ENCODE measurements at regions not wholly inside any gene's neighbourhood (a gene's known extent, or its start where the extent isn't known, plus 50 kb on each side); places are given as distances from the start of the nearest gene placed in this dataset.
A peak's percentile ranks its signal among the peaks of the same experiment; 100 is the strongest.
"Not testable (repeated sequence)": the region's sequence is repeated elsewhere in the genome, so short reads cannot be mapped to it uniquely, and the experiment has no call there.

DNA sequence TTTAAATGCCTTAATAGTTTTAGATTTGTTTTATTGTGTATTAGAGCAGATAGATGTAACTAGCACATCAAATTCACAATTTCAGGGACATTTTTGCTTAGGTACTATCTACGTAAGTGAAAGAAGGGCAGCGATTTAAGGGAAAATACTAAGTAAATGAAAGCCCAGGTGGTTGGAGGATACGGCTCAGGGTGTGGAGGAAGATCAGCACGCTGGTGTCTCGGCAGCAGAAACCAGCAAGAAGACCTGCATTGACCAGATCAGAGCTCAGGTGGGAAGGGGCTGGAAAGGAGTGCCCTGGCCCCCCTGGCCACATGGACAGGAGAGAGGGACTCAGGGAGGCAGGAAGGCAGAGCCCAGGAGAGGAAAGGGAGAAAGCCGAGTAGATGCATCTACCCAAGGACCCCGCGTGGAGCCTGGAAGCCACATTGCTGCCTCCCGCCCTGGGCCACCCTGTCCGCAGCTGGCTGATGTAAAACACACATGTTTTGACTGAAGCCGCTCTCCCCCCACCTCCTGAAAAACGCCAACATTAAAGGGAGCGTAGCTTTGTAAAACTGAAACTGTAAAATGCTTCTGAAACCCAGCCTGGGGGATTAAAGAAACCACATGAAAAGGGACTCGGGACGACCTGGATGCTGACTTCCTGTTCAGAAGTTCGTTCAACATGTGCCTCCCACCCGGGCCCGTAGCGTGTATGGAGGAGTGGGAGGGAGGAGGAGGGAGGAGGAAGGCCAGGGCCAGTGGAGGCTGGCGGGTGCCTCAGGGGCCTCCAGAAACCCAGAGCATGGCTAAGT is 72.6 kb upstream of the TARDBP start:
- DNase-seq (ENCODE audit: low spot score) = no peak

DNA sequence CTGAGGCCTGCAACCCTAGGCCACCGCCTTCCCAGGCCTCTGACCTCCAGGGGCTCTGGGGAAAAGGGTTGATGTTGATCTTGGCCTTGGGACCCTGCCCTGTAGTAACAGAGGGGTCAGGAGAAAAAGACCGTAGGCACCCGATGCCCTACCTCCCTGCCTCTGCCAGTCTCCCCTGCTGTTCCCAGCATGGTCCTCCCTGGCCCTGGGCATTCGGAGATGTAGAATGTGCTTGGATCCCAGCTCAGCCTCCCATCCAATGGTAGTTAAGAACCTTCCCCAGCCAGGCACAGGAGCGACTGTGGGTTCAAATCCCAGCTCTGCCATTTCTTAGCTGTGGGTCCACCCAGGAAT is 72.0 kb upstream of the TARDBP start:
- no peak for DNase-seq (ENCODE audit: low spot score)

DNA sequence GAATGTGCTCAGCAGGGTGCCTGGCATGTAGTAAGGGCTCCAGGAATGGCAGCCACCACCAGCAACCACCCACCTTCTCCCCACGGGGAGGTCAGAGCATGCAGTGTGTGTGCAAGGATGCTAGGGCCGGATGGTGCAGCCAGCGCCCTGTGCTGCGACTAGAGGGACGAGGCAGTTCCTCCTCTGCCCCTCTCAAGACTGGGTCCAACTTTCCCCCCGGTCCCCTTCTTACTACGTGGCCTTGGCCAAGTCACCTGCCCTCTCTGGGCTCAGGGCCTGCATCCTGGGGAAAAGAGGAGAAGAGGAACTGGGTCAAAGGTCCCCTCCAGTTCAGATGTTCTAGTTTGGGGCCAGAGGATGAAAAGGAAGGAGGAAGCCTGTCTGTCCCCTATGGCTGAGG is 71.6 kb upstream of the TARDBP start:
- DNase-seq (ENCODE audit: low spot score) = no peak

DNA sequence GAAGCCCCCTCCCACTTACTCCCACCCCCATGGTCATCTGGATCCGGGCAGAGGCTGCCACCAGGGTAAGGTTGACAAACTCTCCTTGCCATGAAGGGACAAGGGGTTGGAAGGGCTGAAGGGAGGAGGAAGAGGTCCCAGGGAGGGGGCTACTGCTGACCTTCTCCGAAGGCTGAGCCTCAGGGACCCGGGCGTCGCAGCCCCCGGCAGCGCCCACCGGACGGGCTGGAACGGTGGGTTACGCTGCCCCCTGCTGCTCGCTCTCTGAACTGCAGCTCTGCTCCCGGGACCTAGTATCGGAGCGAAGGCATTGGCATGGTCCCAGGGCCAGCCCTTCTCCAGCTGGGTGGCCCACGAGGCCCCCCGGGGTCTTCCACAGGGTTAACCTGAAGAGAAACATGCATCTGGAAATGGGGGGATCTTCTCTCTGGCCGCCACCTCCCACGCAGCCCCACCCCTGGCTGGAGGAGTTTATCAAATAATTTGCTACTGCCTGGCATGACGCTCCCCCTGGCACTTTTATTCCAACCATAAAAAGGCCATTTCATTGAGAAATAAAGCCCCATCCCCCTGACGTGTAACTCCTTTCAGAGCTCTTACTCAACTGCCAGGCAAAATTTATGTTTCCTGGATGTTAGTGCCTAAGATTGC is 70.4 kb upstream of the TARDBP start:
- peak; percentile 47 for DNase-seq (ENCODE audit: low spot score)

DNA sequence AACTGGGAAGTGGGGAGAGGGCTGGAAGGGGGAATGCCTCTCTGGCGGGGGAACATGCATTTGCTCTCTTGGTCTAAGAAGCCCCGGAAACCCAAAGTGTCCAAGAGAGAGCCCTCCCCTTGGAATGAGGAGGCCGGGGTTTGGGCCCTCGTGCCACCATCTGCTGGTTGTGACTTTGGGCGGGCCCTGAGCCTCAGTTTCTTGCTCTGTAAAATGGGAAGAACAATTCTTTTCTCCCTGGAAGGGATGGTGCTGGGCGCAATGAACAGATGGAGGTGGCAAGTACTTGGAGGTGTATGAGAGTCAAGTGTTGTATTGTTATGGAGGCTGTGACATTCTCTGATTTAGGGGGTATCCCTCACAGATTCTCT is 69.9 kb upstream of the TARDBP start:
- no peak for DNase-seq (ENCODE audit: low spot score)

DNA sequence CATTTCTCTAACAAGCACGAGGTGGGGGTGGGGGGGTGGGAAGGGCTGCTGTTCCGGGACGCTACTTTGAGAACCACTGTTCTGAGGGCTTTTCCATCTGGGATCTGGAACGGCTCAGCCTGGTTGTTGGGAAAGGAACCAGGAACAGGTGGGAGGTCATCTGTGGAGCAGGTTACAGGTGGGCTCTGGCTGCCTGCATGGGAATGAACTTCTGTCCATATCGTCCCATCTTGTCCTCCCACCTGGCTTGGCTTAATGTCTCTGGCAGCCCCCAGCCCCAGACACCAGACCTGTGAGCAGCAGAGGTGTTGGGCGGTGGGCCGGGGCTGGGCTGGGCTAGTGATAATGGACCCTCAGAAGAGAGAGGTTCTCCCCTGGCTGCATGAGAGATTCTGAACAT is 69.4 kb upstream of the TARDBP start:
- DNase-seq (ENCODE audit: low spot score) = no peak

DNA sequence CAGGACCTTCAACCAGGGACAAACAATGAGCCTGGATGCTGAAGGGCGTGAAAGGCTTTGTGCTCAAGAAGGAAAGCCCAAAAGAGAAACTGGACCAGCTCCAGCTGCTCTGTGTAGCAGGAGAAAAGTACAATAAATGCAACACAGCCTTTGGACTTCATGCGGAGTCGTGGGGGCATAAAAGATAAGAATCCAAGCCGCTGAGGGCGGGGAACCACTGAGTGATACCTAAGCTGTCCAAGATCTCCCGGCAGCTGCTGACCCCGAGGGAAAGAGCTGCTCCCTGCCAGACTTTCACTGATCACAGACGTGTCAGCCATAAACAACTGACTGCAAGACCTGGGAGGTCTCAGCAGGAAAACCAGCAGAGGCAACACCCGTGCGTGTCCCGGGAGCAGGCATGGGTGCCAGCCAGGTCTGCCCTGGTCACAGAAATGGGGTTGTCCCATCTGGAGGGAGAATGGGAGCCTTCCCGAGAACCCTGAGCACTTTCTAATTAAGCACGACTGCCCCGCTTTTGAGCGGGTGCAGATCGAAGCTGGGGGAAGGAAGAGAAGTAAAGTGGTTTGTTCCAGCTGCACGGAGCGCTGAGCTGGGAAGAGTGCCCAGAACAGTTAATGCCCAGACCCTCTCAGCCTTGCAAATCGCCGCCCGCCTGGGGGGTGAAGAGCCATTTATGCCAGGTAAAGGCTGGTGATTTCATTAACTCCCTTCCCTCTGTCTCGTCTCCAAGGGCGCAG is 68.3 kb upstream of the TARDBP start:
- DNase-seq (ENCODE audit: low spot score) = peak; percentile 74

DNA sequence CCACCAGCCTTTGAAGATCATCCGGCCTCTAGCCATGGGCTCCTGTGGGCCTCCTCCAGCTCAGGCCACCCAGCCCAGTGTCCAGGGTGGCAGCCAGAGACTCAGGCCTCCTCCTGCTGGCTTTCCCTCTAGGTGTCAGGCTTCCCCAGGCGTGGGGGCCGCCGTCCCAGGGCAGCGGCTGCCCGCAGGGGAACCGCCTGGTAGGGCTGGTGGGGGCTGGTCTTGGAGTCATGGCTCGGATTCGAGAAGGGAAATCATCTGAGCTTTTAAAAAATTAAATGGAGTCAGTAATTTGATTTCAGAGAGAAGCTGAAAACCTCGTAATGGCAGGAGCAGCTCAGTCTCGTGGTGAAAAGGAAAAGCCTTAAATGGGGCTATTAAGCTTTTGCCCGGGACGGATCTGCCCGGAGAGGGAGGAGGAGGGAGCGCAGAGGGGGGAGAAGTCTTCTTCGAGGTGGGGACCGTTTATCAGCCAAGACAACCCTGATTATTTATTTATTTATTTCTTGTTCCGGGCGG is 66.4 kb upstream of the TARDBP start:
- DNase-seq (ENCODE audit: low spot score) = no peak

DNA sequence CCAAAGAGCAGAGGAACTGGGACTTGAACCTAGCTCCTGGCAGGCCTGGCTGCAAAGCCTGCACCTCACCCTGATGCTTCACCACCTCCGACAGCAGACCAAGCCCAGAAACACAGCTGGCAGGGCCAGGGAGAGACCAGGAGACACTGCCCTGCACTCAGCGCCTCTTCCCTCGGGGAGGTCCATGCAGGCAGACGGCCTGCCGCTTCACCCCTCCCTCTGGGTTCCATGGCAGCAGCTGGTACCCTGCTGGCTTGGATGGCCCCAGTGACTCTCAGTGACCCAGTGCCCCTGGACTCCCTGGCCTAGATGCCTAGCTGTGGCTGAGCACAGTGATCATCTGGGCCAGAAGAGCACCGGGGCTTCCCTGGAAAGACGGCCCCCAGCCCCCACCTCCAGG is 65.3 kb upstream of the TARDBP start:
- DNase-seq (ENCODE audit: low spot score) = no peak

DNA sequence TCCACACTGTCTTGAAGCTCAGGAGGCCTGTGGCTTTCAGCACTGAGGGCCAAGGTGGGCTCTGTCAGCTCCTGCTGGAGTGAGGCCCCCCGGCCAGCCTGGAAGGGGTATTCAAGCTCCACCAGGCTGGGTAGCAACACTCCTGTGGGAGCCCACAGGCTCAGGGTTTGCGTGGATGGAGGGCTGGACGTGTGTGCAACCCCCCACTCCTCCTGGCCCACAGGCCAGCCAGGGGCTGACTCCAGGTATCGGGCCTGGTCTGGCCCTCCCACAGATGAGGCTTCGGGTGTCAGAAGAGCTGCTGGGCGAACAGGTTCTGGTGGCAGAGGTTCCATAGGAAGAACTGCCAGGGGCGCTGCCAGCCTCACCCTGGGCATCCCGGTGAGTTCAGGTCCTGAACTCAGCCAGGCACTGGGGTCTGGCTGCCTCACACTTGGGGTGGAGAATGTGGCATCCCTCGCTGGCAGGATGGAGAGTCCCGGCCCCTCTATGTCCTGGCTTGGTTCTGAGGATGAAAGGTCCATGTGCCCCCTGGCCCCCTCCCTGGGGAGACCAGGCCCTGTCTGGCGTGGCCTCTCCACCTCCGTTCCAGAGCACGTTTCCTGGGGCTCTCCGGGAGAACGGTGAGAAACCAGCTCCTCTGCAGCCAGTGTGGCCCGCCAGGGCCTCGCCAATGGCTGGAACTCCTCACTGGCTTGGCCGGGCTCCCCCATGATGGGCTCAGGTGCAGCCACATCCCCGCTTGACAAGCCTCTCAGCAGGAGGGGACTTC is 64.6 kb upstream of the TARDBP start:
- no peak for DNase-seq (ENCODE audit: low spot score)

DNA sequence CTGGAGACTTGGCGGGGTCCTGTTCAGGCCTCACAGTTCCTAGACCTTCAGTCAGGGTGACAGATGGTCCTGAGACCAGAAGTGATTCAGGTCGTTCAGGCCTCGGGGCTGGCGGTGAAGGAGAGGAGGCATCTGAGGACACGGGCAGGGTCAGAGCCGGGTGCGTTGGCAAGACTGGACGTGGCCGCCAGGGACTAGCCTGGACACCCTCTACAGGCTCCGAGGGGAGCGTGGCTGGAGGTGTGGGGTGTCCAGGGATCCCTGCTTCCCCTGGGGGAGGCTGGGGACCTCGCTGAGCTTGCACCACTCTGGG is 64.0 kb upstream of the TARDBP start:
- DNase-seq (ENCODE audit: low spot score) = no peak

DNA sequence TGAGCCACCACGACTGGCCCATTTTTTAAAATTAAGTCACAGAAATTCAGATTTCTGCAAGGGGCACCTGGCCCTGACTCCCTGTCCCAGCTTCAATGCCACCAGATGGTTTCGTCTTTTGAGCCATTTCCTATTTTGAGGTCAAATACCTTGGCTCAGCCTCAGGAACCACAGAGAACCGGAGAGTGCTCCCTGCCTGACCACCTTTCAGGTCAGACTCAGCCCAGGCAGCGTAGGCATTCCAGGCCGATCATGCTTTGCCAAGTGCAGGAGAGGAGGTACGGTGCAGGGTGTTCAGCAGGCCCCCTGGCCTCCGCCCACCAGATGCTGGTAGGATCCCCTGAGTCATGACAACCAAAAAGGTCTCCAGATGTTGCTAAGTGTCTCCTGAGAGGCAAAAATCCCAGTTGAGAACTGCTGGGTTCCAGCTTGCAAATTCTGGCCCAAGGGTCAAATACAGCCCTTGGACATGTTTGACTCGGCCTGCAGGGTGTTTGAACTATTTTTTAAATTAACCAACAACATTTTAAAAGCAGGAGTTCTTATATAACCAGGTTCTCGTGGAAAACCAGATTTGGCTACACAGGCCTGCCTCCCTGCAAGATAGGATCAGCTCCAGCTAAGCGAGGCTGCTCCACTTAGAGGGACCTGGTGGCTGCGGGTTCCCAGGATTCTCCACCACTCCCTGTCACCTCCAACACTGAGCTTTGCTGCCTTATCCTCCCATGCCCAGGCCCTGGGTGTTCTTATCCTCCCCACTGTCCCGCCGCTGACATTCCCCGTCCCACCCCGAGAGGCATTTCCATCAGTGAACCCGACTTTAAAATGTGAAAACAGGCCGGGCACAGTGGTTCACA is 61.9 kb upstream of the TARDBP start:
- no peak for DNase-seq (ENCODE audit: low spot score)

DNA sequence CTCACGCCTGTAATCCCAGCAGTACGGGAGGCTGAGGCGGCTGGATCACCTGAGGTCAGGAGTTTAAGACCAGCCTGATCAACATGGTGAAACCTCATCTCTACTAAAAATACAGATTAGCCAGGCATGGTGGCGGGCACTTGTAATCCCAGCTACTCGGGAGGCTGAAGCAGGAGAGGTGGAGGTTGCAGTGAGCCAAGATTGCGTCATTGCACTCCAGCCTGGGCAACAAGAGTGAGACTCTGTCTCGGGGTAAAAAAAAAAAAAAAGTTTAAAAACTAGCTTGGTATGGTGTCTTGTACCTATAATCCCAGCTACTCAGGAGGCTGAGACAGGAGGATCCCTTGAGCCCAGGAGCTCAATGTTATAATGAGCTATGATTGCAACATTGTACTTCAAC is 61.2 kb upstream of the TARDBP start:
- DNase-seq (ENCODE audit: low spot score) = not testable (repeated sequence)

DNA sequence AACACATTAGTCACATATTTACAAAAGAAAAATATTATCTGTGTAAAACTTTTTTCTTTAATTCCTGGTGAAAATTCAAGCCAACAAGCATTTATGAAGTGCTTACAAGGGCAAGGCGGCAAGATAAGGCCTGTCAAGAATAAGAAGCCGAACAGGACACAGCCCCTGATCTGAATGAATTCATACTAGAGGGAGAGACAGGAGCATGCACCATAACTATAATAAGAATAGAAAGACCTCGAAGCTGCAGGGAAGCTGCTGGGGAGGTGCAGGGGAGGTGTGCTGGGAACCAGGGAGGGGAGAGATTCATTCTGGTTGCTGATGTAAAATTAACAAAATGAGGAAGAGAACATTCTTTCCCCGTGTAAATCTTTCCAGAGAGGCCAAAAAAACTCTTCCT is 60.5 kb upstream of the TARDBP start:
- DNase-seq (ENCODE audit: low spot score) = no peak

DNA sequence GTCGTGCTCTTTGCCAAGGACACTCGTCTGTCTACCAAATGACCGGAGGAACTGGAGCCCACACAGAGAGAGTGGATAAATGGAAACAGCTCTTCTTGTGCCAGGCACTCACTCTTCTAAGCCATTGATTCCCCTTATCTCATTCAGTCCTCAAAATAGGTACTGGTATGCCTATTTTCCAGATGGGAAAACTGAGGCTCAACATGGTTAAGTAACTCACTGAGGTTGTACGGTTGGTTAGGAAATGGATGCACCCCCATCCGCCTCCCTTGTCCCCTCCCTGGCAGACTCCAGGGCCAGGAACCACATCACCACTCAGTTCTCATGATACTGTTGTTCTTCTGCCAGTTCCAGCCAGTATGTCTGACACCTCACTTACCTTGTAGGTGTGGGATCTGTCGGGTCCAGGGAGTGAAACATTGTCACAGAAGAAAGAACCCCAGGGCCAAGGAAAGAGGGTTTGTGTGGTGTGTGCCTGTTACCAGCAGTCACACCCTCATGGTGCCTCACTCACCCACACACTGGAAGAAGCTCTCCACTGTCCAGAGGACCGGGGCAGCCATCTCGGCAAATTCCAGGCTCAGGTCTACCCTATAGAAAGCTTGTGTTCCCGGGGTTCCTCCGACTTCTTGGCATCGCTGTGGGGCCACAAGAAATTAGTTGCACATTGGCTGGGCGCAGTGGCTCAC is 58.8 kb upstream of the TARDBP start:
- DNase-seq (ENCODE audit: low spot score) = no peak

DNA sequence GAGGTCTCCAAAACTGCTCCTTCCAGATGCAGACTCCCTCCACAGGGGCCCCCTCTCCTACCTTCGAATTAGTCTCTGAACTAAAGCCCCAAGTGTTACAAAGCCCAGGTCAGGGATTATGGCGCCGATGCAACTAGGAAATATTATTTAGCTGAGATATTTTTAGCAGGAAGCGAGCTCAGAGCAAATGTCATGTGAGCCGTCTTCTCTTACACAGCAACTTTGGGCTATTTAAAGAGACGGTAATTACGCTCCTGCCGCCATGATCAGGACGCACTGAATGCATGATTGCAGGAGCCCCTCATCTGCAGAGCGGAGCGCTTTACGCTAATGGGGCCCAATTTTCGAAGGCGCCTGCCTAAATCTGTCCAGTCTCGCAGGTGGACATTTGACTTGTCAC is 55.3 kb upstream of the TARDBP start:
- DNase-seq (ENCODE audit: low spot score) = no peak

DNA sequence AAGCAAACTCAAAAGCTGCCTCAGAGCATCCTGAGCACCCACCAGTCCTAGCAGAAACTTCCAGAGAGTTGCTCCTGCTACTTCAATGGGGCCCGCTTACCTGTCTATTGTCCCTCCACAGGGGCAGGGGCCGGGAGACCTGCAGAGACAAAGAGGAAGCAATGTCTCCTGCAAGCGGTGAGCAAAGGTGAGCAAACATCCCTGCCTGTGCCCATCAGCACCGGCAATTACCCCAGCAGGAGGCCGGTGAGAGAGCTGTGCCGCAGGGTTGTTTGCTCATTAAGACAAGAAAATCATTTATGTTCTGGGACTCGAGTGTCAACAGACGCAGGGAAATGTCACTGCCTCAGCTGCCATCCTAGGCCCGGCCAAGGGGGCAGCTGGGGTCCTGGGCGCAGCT is 53.8 kb upstream of the TARDBP start:
- no peak for DNase-seq (ENCODE audit: low spot score)

DNA sequence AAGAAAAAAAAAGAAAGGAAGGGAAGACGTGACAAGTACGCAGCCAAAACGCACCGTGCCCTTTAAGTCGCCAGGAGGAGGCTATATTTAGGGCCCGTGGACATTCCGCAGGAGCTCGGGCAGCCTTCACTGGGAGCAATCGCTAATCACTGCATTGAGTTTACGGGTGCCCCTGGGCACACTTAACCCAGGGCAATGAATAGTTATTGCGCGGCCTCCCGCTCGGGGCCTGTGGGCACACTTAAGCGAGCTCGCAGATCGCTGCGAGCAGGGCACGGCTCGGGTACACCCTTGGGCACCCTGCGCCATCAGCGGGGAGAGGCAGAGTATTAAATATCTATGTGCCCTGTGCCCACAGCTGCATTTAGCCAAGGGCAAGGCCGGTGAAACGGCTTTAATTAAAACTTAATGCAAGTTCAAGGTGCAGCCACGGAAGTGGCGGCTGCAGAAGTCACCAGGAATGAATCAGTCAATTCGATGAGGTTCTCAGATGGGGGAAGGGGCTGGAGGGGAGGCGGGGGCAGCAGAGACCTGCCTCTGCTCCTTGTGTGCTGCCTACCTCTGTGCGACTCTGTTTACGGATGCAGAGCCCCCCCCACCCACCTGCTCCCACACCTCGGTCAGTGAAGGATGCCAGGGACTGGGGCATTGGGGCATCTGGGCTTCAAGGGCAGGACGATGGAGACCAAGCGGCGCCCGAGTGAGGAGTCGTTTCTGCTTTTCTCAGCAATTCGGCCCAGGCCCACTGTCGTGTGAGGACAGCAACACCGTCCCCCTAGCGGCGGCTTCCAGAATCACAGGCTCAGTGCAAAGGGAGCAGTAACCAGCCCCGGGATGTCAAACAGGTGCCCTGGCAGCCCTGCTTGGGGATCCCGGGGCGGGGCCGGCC is 51.8 kb upstream of the TARDBP start:
- peak; percentile 82 for DNase-seq (ENCODE audit: low spot score)

DNA sequence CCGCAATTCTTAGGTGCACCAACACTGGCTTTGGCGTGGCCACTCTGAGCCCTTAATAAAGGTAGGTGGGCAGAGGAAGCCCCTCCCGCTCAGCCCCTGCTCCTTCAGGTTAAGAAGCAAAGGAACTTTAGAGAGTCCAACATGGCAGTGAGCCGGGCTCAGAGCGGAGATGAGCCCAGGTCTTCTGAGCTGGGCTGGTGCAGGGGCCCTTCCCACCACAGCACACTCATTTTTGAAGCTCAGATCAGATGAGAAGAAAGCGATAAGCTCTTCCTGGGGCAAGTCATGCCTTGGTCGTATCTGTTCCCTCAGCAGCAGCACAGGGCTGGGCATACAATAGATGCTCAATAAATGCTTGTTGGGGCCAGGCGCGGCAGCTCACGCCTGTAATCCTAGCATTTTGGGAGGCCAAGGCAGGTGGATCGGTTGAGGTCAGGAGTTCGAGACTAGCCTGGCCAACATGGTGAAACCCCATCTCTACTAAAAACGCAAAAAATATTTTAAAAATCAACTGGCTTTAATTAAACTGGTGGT is 51.1 kb upstream of the TARDBP start:
- DNase-seq (ENCODE audit: low spot score) = no peak
